Mesothelial cell of epicardium (in vitro differentiated cells): ENCODE measurements at regions not wholly inside any gene's neighbourhood (a gene's known extent, or its start where the extent isn't known, plus 50 kb on each side); places are given as distances from the start of the nearest gene placed in this dataset.

Source experiments
- DNase-seq, 2 experiments: peaks; one replicate each; pipeline ENCODE4 v3.0.0; 2021; ENCODE audit warnings: low spot score in 2 of 2; ENCODE audit not compliant: unreplicated experiment in 2 of 2
- H3K27ac Mint-ChIP-seq: 2 replicates; pipeline ENCODE4 v1.8.0; 2021; ENCODE audit warnings: mixed read lengths
- H3K27me3 Mint-ChIP-seq: 2 replicates; pipeline ENCODE4 v1.8.0; 2021; ENCODE audit warnings: low read depth, mixed read lengths
- H3K36me3 Mint-ChIP-seq: 2 replicates; pipeline ENCODE4 v1.8.0; 2021; ENCODE audit warnings: mixed read lengths
- H3K4me1 Mint-ChIP-seq: 2 replicates; pipeline ENCODE4 v1.8.0; 2021; ENCODE audit warnings: mixed read lengths
- H3K4me3 Mint-ChIP-seq: 2 replicates; pipeline ENCODE4 v1.8.0; 2021; ENCODE audit warnings: mild to moderate bottlenecking, moderate library complexity, mixed read lengths
- H3K9me3 Mint-ChIP-seq: 2 replicates; pipeline ENCODE4 v1.8.0; 2021; ENCODE audit warnings: mixed read lengths
- CTCF ChIP-seq: fragments of 200-600 bp; sonication (generic); IDR thresholded peaks from one replicate; pipeline ENCODE4 v1.5.0; 2021; ENCODE audit warnings: antibody characterized with exemption; ENCODE audit not compliant: unreplicated experiment

GRCh38 chr19:28003543-28003942 lies 1209.4 kb downstream of the UQCRFS1 start:
- Mint-ChIP-seq H3K4me1 (no peaks in the 10 kb centered on the region), H3K4me3 (no peak overlapping the region), H3K36me3 (no peaks in the 10 kb centered on the region), H3K27ac (no peak overlapping the region), H3K27me3 (peaks cover 2% of the 10 kb centered on the region), H3K9me3 (peaks cover 8% of the 10 kb centered on the region)
- DNase-seq = no peak
- TF ChIP-seq CTCF = no peak

- H3K4me1 Mint-ChIP-seq = no peaks in the 10 kb centered on the region
- no peak overlapping the region for H3K27ac Mint-ChIP-seq
- H3K27me3 Mint-ChIP-seq = no peaks in the 10 kb centered on the region
- no peak for DNase-seq
- H3K36me3 Mint-ChIP-seq = no peaks in the 10 kb centered on the region
- H3K9me3 Mint-ChIP-seq = peaks cover 5% of the 10 kb centered on the region
- TF ChIP-seq CTCF = no peak
- no peak overlapping the region for H3K4me3 Mint-ChIP-seq
Observed at GRCh38 chr19:27997069-27997468, 1215.9 kb downstream of the UQCRFS1 start.

- Mint-ChIP-seq H3K4me1 (no peaks in the 10 kb centered on the region), H3K9me3 (no peaks in the 10 kb centered on the region), H3K27ac (no peak overlapping the region), H3K36me3 (no peaks in the 10 kb centered on the region), H3K4me3 (no peak overlapping the region), H3K27me3 (no peaks in the 10 kb centered on the region)
- DNase-seq = no peak
- no peak for TF ChIP-seq CTCF
Observed at GRCh38 chr19:27993619-27994570, 1219.1 kb downstream of the UQCRFS1 start.

- Mint-ChIP-seq H3K4me3 (no peak overlapping the region), H3K27me3 (no peaks in the 10 kb centered on the region), H3K4me1 (peaks cover 2% of the 10 kb centered on the region), H3K36me3 (no peaks in the 10 kb centered on the region), H3K27ac (no peak overlapping the region), H3K9me3 (no peaks in the 10 kb centered on the region)
- TF ChIP-seq CTCF = no peak
- DNase-seq = no peak
Observed at GRCh38 chr19:27986299-27986698, 1226.7 kb downstream of the UQCRFS1 start.

GRCh38 chr19:27975419-27976005 lies 1237.4 kb downstream of the UQCRFS1 start:
- peaks cover 5% of the 10 kb centered on the region for H3K9me3 Mint-ChIP-seq

More at GRCh38 chr19:27975419-27976005, 1237.4 kb downstream of the UQCRFS1 start:
- no peak overlapping the region for H3K4me3 Mint-ChIP-seq
- no peak for DNase-seq
- H3K27ac Mint-ChIP-seq = no peak overlapping the region
- no peak for TF ChIP-seq CTCF
- no peaks in the 10 kb centered on the region for H3K36me3 Mint-ChIP-seq
- H3K27me3 Mint-ChIP-seq = no peaks in the 10 kb centered on the region
- H3K4me1 Mint-ChIP-seq = peaks cover 16% of the 10 kb centered on the region
